GM12865 (cell line): ENCODE measurements at regions not wholly inside any gene's neighbourhood (a gene's known extent, or its start where the extent isn't known, plus 50 kb on each side); places are given as distances from the start of the nearest gene placed in this dataset.

ENCODE experiments used
- DNase-seq: peaks from one replicate; pipeline ENCODE4 v3.0.0; 2010; ENCODE audit warnings: low read depth
- H3K4me3 ChIP-seq: 2 replicates; pipeline ENCODE4 v1.5.1; 2011; ENCODE audit warnings: mild to moderate bottlenecking, low read depth, low read length, control low read depth
- TF ChIP-seq, protein P1 (sequence below): IDR thresholded peaks from 2 replicates; pipeline ENCODE4 v1.5.1; 2011; ENCODE audit warnings: low read length, control low read depth, low read depth, inconsistent platforms; ENCODE audit not compliant: insufficient read depth; ENCODE audit errors: missing control alignments

- TF ChIP-seq, protein P1, sequence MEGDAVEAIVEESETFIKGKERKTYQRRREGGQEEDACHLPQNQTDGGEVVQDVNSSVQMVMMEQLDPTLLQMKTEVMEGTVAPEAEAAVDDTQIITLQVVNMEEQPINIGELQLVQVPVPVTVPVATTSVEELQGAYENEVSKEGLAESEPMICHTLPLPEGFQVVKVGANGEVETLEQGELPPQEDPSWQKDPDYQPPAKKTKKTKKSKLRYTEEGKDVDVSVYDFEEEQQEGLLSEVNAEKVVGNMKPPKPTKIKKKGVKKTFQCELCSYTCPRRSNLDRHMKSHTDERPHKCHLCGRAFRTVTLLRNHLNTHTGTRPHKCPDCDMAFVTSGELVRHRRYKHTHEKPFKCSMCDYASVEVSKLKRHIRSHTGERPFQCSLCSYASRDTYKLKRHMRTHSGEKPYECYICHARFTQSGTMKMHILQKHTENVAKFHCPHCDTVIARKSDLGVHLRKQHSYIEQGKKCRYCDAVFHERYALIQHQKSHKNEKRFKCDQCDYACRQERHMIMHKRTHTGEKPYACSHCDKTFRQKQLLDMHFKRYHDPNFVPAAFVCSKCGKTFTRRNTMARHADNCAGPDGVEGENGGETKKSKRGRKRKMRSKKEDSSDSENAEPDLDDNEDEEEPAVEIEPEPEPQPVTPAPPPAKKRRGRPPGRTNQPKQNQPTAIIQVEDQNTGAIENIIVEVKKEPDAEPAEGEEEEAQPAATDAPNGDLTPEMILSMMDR, result no peak
- DNase-seq, result no peak
- H3K4me3 ChIP-seq, result no peak overlapping the region
Observed at GRCh38 chr12:105429511-105429910, 99.0 kb downstream of the C12orf75 start.

- H3K4me3 ChIP-seq, result no peak overlapping the region
- TF ChIP-seq, protein P1, result no peak
- no peak for DNase-seq
Observed at GRCh38 chr12:105431537-105432100, 101.1 kb downstream of the C12orf75 start.

DNA sequence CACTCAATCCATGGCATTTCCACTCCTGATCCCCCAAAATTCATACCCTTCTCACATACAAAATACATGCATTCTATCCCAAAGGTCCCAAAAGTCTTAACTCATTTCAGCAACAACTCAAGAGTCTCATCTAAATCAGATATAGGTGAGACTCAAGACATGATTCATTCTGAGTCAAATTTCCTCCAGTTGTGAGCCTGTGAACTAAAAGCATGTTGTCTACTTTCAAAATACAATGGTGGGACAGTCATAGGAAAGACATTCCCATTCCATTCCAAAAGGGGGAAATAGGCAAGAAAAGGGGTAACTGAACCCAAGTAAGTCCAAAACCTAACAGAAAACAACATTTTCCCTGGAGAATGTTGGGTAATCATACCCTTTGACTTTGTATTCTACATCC lies 103.3 kb downstream of the C12orf75 start:
- TF ChIP-seq, protein P1, result no peak
- no peak overlapping the region for H3K4me3 ChIP-seq
- no peak for DNase-seq

DNA sequence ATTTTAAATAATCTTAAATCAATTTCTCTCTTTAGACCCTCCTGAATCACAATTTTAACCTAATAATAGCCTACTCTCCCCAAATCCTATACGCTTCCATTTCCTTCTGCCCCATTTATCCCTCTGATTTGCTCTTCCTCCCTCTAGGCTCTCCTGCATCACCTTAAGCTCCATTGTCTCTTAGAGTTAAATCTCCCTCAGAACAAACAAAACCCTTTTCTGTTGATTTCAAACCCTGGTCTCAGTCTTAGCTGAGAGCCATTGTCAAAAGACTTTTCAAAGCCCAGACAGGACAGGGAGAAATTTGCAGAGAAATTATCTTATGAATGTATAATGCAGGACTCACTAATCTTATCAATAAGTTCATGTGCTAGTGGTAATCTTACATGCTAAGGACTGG lies 106.1 kb downstream of the C12orf75 start:
- no peak overlapping the region for H3K4me3 ChIP-seq
- TF ChIP-seq, protein P1, result no peak
- no peak for DNase-seq

- DNase-seq, result no peak
- no peak overlapping the region for H3K4me3 ChIP-seq
- TF ChIP-seq, protein P1, result no peak
Observed at GRCh38 chr12:105440037-105440664, 109.7 kb downstream of the C12orf75 start.

- no peak for DNase-seq
- no peak overlapping the region for H3K4me3 ChIP-seq
- TF ChIP-seq, protein P1, result no peak
Observed at GRCh38 chr12:105443802-105444652, 113.5 kb downstream of the C12orf75 start.

- no peak for DNase-seq
- H3K4me3 ChIP-seq, result no peak overlapping the region
- TF ChIP-seq, protein P1, result no peak
Observed at GRCh38 chr12:105444653-105445102, 114.2 kb downstream of the C12orf75 start.
